NCI-H2107 treated with DMSO at 0.1 percent for 48 hours (cell line): ENCODE measurements at regions not wholly inside any gene's neighbourhood (a gene's known extent, or its start where the extent isn't known, plus 50 kb on each side); places are given as distances from the start of the nearest gene placed in this dataset.

Experiments used
- DNase-seq: peaks from one replicate; lab custom pipeline; 2025; ENCODE audit not compliant: unreplicated experiment; lab: John Stamatoyannopoulos, UW

GRCh38 chr6:122042960-122043735 lies 356.3 kb upstream of the HSF2 start:
- no peak for DNase-seq

DNA sequence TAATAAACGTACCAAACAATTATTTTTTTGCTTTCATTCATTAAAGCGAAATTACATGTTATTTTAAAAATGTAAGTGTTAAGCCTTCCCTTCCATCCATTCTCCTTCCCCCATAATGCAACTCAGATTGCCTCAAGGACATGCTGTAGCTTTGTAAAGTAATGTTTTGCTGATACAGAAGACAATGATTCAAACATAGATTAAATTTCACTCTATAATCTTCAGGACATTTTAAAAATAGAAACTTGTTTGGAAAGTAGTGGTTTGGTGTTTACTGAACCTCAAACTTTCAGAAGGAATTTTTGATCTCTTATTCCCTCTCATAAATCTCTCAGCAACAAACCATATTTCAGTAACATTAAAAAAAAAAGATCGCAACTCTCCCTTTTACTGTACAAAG lies 350.9 kb upstream of the HSF2 start:
- DNase-seq, result no peak

GRCh38 chr6:122049341-122049740 lies 350.1 kb upstream of the HSF2 start:
- no peak for DNase-seq

DNA sequence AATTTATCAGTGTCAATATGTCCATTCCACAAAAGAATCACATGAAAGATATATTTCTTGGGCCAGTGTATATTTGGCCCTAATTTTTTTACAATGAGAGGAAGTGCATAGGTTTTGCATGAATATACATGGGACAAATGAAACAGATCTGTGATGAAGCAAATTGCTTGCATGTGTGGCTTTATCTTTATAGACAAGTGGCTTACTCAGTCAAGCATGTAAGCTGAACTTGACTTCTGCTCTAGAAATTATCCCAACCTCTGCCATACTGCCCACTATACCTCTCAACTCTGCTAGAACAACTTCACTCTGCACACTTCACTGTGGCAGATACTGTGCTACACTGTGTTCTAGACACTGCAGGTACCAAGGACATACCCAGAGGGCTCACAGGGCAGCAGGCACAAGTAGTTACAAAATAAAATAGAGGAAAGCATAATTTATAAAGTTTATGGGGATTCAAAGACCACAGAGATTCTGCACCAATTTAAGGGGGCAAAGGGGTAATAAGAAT lies 349.2 kb upstream of the HSF2 start:
- DNase-seq, result no peak

GRCh38 chr6:122052346-122052900 lies 347.0 kb upstream of the HSF2 start:
- no peak for DNase-seq

DNA sequence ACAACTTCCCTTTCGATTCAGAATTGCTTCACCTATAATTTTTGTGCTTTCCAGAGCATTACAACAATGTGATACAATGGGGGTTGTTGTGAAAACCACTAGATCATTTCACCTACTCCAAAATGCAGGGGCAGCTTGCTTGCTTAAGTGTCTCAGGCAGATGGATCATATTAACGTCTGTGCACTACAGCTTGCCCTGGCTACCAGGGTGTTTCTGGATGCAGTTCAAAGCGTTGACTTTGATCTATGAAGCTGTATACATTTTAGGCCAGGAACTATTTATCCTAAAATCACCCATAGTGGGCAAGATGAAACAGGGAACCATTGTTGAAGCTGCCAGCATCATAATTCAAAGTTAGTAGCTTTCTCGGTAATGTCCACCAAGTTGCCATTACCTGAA lies 339.5 kb upstream of the HSF2 start:
- no peak for DNase-seq

GRCh38 chr6:122061855-122062254 lies 337.6 kb upstream of the HSF2 start:
- no peak for DNase-seq

- peak; percentile 45 for DNase-seq
Measured at GRCh38 chr6:122063076-122063475, 336.4 kb upstream of the HSF2 start.

DNA sequence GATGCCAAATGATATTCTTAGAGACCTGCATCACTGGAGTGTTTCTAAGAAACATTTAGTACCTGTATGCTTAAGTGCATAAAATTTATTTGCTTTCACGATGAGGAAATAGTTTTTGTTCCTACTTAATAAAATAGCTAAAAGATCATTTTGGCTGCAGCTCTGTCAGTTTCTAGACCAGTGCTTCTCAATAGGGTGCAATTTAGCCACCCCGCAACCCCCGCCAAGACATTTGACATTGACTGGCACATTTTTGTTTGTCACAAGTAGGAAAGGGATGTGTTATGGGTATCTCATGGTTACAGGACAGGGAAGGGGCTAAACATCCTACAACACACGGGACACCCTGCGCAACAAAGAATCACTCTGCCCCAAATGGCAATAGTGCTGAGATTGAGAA lies 335.7 kb upstream of the HSF2 start:
- no peak for DNase-seq

DNA sequence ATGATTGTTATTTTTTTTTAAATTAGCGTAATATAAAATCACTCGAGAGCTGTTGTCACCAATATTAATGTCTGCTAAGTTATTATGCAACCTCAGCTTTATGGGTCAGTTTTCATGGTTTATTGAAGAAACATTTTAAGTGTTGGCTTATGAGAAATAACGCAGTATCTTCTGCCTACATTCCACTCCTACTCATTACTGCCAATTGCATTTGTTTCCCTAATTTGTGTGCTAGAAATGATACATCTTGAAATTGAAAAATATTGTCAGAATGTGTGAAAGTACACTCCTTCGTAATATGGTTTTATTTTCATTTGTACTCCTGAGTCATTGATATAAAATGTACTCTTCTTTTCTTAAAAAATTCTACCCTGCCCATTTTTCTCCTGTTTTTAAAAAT lies 333.3 kb upstream of the HSF2 start:
- DNase-seq, result no peak

DNA sequence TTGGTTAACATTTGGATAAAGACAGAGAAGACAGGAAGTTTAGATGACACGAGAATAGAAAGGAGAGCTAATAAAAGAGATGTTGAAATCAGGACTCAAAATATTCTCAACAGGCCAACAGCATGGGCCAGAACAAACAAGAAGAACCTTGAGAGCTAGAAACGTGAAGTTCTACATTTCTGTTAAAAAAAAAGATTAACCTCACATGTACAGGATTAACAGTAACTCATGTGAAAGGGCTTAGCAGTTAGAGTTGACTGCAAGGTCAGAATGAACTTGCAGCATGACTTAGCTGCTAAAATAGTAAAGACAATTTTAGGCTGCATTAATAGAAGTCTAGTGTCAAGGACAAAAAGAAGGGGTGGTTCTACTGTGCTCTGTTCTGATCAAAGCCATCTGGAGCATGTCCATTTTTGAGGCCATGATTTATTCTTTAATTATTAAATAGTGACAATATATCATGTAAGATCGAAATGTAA lies 331.1 kb upstream of the HSF2 start:
- no peak for DNase-seq

DNA sequence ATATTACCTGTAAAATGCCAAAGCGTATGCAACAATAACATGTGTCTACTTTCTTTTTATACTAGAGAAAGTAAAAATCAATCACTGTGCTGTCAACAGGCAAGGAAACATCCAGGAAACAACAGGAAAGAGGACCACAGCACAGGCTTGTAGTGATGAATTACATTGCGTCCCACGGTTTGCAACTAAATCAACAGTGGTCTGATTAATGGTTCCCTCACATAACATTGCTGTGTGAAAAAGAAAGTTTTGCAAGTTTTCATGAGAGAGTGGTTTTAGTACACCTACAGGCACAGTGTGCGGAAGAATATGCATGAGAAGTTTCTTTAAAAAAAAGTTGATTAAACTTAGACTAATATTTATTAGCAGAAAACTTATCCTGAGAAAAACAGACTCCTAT lies 329.5 kb upstream of the HSF2 start:
- no peak for DNase-seq

- DNase-seq, result no peak
Measured at GRCh38 chr6:122072014-122072647, 327.3 kb upstream of the HSF2 start.

GRCh38 chr6:122075084-122075838 lies 324.2 kb upstream of the HSF2 start:
- no peak for DNase-seq

- no peak for DNase-seq
Measured at GRCh38 chr6:122075917-122076316, 323.5 kb upstream of the HSF2 start.

GRCh38 chr6:122077603-122078002 lies 321.8 kb upstream of the HSF2 start:
- DNase-seq, result no peak

DNA sequence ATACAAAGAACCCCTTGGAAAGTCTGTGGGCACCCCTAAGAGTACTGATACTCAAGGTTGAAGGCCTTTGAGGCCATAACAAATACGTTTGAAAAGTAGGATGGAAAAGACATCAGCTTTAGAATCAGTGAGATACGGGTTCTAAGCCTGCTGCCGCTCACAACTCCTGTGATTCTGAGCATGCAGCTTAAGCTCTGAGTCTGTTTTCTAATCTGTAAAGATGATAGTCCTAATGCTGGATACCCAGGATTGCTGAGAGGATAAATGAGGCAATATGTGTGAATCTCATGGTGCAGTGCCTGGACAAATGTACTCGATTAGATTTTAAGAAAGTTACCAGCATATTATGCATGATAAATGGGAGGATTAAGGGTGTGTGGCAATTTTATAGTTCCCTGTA lies 321.0 kb upstream of the HSF2 start:
- no peak for DNase-seq

DNA sequence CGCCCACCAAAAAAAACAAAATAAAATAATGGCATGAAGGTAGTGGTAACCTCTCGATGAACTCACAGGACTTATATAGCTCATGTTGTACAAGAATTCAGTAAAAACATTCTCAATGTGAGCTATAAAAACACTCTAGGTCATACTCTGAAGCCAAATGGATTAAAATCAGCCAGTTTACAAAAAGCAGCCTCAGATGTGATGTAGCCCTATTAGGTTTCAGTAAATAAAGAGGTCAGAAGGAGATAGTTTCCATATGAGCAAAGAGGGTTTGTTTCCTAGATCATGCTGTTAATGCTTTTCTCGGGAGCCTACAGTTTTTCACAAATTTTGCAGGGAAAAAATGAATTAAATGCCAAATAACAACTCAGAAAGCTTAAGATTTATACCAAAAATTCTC lies 319.5 kb upstream of the HSF2 start:
- no peak for DNase-seq

DNA sequence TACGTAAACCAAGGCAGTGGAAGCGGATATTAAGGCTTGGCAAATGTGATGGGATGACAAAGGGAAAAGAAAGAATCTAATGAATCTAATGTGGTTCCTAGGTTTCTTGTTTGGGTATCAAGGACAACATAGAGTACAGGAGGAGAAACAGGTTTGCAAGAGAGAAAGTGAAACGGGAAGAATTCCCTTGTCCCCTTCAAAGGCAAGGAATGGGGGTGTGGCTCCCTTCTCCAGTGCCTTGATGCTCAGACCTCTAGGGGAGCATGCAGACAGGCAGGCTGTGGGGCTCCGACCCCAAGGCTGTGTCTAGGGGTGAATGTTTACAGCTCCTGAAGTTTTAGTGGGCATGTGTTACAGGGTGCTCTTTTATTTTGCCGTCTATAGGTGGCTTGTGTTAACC lies 317.5 kb upstream of the HSF2 start:
- DNase-seq, result no peak

- DNase-seq, result no peak
Measured at GRCh38 chr6:122082370-122082769, 317.1 kb upstream of the HSF2 start.

GRCh38 chr6:122092366-122092765 lies 307.1 kb upstream of the HSF2 start:
- no peak for DNase-seq
